ENCODE measurements at regions not wholly inside any gene's neighbourhood (a gene's known extent, or its start where the extent isn't known, plus 50 kb on each side); places are given as distances from the start of the nearest gene placed in this dataset.

DNA sequence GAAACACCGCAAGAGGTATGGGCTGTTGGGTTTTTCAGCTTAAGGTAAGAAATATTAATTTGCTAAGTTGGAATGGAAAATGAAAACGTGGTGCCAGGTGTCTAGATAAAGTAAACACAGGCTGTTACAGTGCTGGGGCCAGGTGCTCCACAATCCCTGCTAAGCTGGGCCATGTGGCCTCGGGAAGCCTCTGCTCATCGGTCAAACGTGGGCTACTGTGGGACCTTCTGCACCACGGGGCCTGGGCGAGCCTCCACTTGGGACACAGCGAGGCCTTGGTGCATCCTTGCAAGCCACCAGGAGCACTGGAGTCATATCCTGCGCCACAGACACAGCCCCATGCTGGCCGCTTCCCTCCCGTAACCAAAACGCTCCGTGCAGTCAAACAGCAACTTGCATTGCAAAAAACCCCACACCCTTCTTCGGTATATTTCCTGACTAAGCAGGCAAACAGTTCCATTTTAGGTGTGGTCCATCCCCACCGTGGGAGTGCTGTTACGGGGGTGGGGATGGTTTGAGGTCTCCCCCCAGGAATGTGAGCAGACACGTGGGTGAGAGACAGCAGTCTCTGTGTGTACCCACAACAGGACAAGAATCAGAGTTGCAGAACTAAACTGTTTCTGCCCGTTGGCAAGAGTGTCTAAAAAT is 96.3 kb upstream of the SOX1 start:
- DNase-seq (no peak), ATAC-seq (replicated peaks) (no peak)
- peaks cover 0 to 27% of the 10 kb centered on the region in 2 donors for H3K27me3 Mint-ChIP-seq
- H3K36me3 Mint-ChIP-seq: no peaks in the 10 kb centered on the region
- no peak overlapping the region for H3K27ac Mint-ChIP-seq
- H3K4me3 Mint-ChIP-seq: no peak overlapping the region
- no peaks in the 10 kb centered on the region for H3K4me1 Mint-ChIP-seq
- peaks cover 16 to 19% of the 10 kb centered on the region in 2 donors for H3K9me3 Mint-ChIP-seq

DNA sequence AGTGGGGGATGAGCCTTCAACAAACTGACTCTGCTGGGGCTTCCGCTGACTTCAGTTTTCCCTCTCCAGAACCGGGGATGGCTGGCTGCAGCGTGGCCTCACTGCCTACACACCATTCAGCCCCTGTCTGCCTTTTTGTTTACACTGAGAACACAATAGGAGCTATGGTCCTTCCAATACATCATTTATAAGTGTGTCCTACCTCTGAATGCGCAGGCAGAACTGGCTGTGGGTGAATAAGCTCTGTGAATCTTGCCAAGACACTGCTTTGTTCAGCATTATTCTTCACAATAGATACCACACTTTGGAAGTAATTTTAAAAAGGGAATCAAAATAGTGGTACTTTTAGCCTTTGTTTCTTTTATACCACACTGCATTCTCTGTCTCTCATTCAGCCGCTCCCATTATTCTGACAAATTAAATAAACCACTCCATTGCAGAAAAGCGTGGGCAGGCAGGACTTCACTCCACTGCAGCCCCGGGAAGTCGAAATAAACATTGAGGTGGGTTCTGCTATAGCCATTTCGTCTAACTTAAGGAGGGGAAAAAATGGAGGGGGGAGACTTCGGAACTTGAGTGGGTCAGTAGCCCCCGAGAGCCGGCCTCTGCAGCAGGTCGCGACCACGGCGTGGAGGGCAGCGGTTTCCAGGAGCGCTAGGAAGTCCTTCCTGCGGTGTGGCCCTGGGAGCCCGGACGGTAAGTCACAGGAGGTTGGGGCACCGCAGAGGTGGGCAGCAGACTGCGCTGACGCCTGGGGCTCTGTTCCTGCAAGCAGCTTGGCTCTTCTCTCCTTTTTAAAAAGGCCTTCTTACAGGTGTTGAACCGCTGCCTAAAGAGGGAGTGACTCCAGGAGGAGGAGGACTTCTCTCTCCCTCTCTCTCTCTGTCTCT is 94.8 kb upstream of the SOX1 start:
- Mint-ChIP-seq H3K4me1 (no peaks in the 10 kb centered on the region), H3K27me3 (peaks cover 0 to 27% of the 10 kb centered on the region in 2 donors), H3K9me3 (peaks cover 16 to 19% of the 10 kb centered on the region in 2 donors), H3K4me3 (no peak overlapping the region), H3K36me3 (no peaks in the 10 kb centered on the region), H3K27ac (no peak overlapping the region)
- ATAC-seq (replicated peaks): no peak
- no peak for DNase-seq

- DNase-seq: no peak
- H3K9me3 Mint-ChIP-seq: peaks cover 16 to 19% of the 10 kb centered on the region in 2 donors
- H3K36me3 Mint-ChIP-seq: no peaks in the 10 kb centered on the region
- H3K27me3 Mint-ChIP-seq: peaks cover 0 to 30% of the 10 kb centered on the region in 2 donors
- no peak overlapping the region for H3K4me3 Mint-ChIP-seq
- ATAC-seq (replicated peaks): no peak
- no peak overlapping the region for H3K27ac Mint-ChIP-seq
- H3K4me1 Mint-ChIP-seq: no peaks in the 10 kb centered on the region
These were observed 93.8 kb upstream of the SOX1 start for GRCh38 chr13:111973186-111973585.

DNA sequence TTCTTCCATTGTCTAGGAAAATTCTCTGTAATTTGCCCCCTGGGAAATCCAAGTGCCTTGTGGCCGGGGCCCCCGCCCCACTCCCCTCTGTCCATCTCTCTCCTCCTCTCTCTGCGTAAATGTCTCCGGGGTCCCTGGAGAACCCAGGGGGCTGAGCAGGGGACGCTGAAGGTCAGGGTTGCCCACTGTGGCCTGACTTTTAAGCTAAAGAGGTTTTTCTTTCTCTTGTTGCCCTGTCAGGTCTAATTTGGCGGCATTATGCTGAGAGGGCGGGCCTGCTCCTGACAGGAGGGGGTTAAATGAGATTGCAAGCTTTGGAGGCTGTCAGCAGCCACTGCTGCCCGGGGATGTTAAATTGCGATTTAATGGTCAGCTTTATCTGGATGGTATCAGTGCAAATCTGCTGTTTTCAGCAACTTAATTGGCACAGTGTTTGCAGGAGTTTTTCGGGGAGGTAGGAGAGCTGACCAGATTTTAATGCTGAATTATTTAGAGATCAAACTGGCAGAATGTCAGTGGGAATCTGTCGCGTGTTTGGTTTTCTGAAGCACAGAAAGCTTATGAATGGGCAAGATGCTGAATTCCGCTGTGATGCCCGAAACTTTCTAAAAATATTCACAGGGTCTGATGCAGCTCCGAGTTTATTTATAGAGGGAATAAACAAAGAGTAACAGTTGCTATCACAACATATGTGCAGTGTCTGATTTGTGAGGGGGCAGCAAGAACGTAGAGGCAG is 93.2 kb upstream of the SOX1 start:
- H3K36me3 Mint-ChIP-seq: no peaks in the 10 kb centered on the region
- no peak for DNase-seq
- H3K27me3 Mint-ChIP-seq: peaks cover 0 to 34% of the 10 kb centered on the region in 2 donors
- no peak for ATAC-seq (replicated peaks)
- H3K4me1 Mint-ChIP-seq: no peaks in the 10 kb centered on the region
- H3K9me3 Mint-ChIP-seq: peaks cover 16 to 19% of the 10 kb centered on the region in 2 donors
- H3K4me3 Mint-ChIP-seq: no peak overlapping the region
- no peak overlapping the region for H3K27ac Mint-ChIP-seq

GRCh38 chr13:111974341-111974640 is 92.7 kb upstream of the SOX1 start:
- Mint-ChIP-seq H3K36me3 (no peaks in the 10 kb centered on the region), H3K27me3 (peaks cover 0 to 34% of the 10 kb centered on the region in 2 donors), H3K4me1 (no peaks in the 10 kb centered on the region), H3K4me3 (no peak overlapping the region), H3K27ac (no peak overlapping the region), H3K9me3 (peaks cover 16 to 19% of the 10 kb centered on the region in 2 donors)
- DNase-seq (no peak), ATAC-seq (replicated peaks) (no peak)

GRCh38 chr13:111975539-111976473 is 91.1 kb upstream of the SOX1 start:
- Mint-ChIP-seq H3K4me3 (no peak overlapping the region), H3K4me1 (no peaks in the 10 kb centered on the region), H3K9me3 (peaks cover 16 to 19% of the 10 kb centered on the region in 2 donors), H3K27me3 (peaks cover 0 to 36% of the 10 kb centered on the region in 2 donors), H3K27ac (no peak overlapping the region), H3K36me3 (no peaks in the 10 kb centered on the region)
- no peak for ATAC-seq (replicated peaks)
- DNase-seq: no peak

GRCh38 chr13:111976474-111977178 is 90.3 kb upstream of the SOX1 start:
- DNase-seq: no peak
- Mint-ChIP-seq H3K27me3 (peaks cover 6 to 30% of the 10 kb centered on the region in 2 donors), H3K27ac (no peak overlapping the region), H3K4me1 (no peaks in the 10 kb centered on the region), H3K36me3 (no peaks in the 10 kb centered on the region), H3K4me3 (no peak overlapping the region), H3K9me3 (peaks cover 16 to 19% of the 10 kb centered on the region in 2 donors)
- ATAC-seq (replicated peaks): no peak

GRCh38 chr13:111977179-111977506 is 89.8 kb upstream of the SOX1 start:
- no peak for DNase-seq
- no peak overlapping the region for H3K4me3 Mint-ChIP-seq
- peaks cover 16 to 19% of the 10 kb centered on the region in 2 donors for H3K9me3 Mint-ChIP-seq
- ATAC-seq (replicated peaks): no peak
- H3K27me3 Mint-ChIP-seq: peaks cover 9 to 25% of the 10 kb centered on the region in 2 donors
- no peaks in the 10 kb centered on the region for H3K4me1 Mint-ChIP-seq
- H3K27ac Mint-ChIP-seq: no peak overlapping the region
- H3K36me3 Mint-ChIP-seq: no peaks in the 10 kb centered on the region

DNA sequence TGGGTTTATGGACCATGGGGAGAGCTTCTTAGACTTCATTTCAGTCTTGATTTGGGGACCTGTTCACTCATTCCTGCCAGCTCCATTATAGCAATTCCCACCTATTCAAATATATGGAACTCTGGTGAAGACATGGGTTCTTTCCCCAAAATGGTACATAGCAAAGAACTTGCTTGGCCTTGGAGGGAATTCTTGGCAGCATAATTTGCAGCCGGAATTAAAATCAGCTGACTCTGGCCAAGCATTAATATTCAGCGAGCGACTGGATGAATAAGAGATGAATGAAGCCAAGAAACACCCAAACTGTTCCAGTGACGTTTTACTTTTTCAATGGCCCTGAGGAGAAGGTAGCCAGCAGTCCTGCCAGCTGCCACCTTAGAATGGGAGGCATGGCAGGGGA is 88.4 kb upstream of the SOX1 start:
- Mint-ChIP-seq H3K4me1 (no peaks in the 10 kb centered on the region), H3K4me3 (no peak overlapping the region), H3K36me3 (no peaks in the 10 kb centered on the region), H3K27ac (no peak overlapping the region), H3K9me3 (peaks cover 16 to 19% of the 10 kb centered on the region in 2 donors), H3K27me3 (peaks cover 10 to 13% of the 10 kb centered on the region in 2 donors)
- no peak for DNase-seq
- ATAC-seq (replicated peaks): no peak

- H3K4me3 Mint-ChIP-seq: no peak overlapping the region
These were observed 86.6 kb upstream of the SOX1 start for GRCh38 chr13:111980146-111980929.

GRCh38 chr13:111981006-111981405 is 85.9 kb upstream of the SOX1 start:
- Mint-ChIP-seq H3K27ac (no peak overlapping the region), H3K4me1 (no peaks in the 10 kb centered on the region), H3K4me3 (no peak overlapping the region), H3K27me3 (peaks cover 10 to 13% of the 10 kb centered on the region in 2 donors), H3K36me3 (no peaks in the 10 kb centered on the region), H3K9me3 (no peaks in the 10 kb centered on the region)
- DNase-seq (no peak), ATAC-seq (replicated peaks) (no peak)

More at GRCh38 chr13:111980146-111980929, 86.6 kb upstream of the SOX1 start:
- H3K9me3 Mint-ChIP-seq: peaks cover 2 to 3% of the 10 kb centered on the region in 2 donors
- no peak for ATAC-seq (replicated peaks)
- peaks cover 10 to 13% of the 10 kb centered on the region in 2 donors for H3K27me3 Mint-ChIP-seq
- H3K36me3 Mint-ChIP-seq: no peaks in the 10 kb centered on the region
- H3K4me1 Mint-ChIP-seq: no peaks in the 10 kb centered on the region
- H3K27ac Mint-ChIP-seq: no peak overlapping the region
- no peak for DNase-seq

DNA sequence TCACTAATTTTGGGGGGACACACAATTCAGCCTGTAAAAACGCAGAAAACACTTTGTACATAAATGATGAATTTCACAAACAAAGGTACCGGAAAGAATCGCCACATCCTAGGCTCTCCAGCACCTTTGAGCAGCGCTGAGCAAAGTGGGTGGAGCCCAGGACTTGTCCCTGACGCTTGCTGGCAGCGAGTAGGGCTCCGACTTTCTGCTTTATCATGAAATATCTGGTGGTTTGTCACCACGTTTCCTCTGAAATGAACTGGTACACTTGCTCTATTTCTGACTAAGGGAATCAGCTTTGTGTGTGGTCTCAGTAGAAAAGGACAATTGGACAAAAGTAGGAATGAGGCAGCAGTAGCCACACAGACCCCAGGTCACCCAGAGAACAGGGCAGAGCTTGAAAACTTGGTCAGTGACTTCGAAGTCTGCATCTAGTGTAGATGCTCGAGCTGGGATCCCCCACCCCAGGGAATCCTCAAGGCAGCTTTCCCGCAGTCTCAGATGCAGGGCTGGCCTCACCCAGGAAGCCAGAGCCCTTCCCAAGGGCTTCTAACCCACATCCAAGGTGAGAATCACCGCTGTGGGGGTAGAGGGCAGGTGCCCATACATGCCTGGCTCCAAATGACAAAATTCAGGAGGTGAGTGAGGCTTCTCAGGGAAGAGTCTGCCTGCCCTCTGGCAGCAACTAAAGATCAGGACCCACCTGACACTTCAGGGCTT is 85.3 kb upstream of the SOX1 start:
- no peaks in the 10 kb centered on the region for H3K4me1 Mint-ChIP-seq

More for the DNA sequence above, 85.3 kb upstream of the SOX1 start:
- Mint-ChIP-seq H3K4me3 (no peak overlapping the region), H3K27ac (no peak overlapping the region), H3K27me3 (peaks cover 10 to 13% of the 10 kb centered on the region in 2 donors), H3K9me3 (no peaks in the 10 kb centered on the region), H3K36me3 (no peaks in the 10 kb centered on the region)
- DNase-seq (no peak), ATAC-seq (replicated peaks) (no peak)
